ENCODE measurements at regions not wholly inside any gene's neighbourhood (a gene's known extent, or its start where the extent isn't known, plus 50 kb on each side); places are given as distances from the start of the nearest gene placed in this dataset.

GRCh38 chr3:87175732-87176131, 51.4 kb upstream of the CHMP2B start:
- no peak for DNase-seq
- TF ChIP-seq CTCF (IDR thresholded peaks at IDR 0.05): no peak
- no peak for TF ChIP-seq POLR2AphosphoS5 (IDR thresholded peaks at IDR 0.05)
- H3K4me1 ChIP-seq: no peaks in the 10 kb centered on the region
- no peak overlapping the region for H3K4me3 ChIP-seq
- no peak overlapping the region for H3K27ac ChIP-seq
- no peaks in the 10 kb centered on the region for H3K36me3 ChIP-seq
- H3K9me3 ChIP-seq: no peaks in the 10 kb centered on the region
- intact Hi-C loops (cut with DNase I): no loop called here
- 73 to 87% methylated on average over 2 of the region's 2 CpGs for WGBS, 2 donors
- no peaks in the 10 kb centered on the region for H3K27me3 ChIP-seq

GRCh38 chr3:87173776-87174175, 53.3 kb upstream of the CHMP2B start:
- Histone ChIP-seq H3K4me3 (no peak overlapping the region), H3K9me3 (no peaks in the 10 kb centered on the region), H3K27ac (no peak overlapping the region), H3K27me3 (no peaks in the 10 kb centered on the region), H3K4me1 (no peaks in the 10 kb centered on the region), H3K36me3 (no peaks in the 10 kb centered on the region)
- WGBS, 2 donors: 76 to 79% methylated on average over 2 of the region's 2 CpGs
- DNase-seq: no peak
- intact Hi-C loops (cut with DNase I): no loop called here
- no peak for TF ChIP-seq POLR2AphosphoS5 (IDR thresholded peaks at IDR 0.05)
- no peak for TF ChIP-seq CTCF (IDR thresholded peaks at IDR 0.05)
- no peak for TF ChIP-seq EP300 (IDR thresholded peaks at IDR 0.05)
- TF ChIP-seq POLR2A (IDR thresholded peaks at IDR 0.05): no peak

GRCh38 chr3:87173071-87173470, 54.0 kb upstream of the CHMP2B start:
- H3K27ac ChIP-seq: no peak overlapping the region
- no peaks in the 10 kb centered on the region for H3K4me1 ChIP-seq
- WGBS, 2 donors: 87% methylated on average over 3 of the region's 3 CpGs
- H3K9me3 ChIP-seq: no peaks in the 10 kb centered on the region
- no peak for DNase-seq
- H3K4me3 ChIP-seq: no peak overlapping the region
- no peak for TF ChIP-seq POLR2AphosphoS5 (IDR thresholded peaks at IDR 0.05)
- TF ChIP-seq CTCF (IDR thresholded peaks at IDR 0.05): no peak
- TF ChIP-seq EP300 (IDR thresholded peaks at IDR 0.05): no peak
- TF ChIP-seq POLR2A (IDR thresholded peaks at IDR 0.05): no peak
- H3K36me3 ChIP-seq: no peaks in the 10 kb centered on the region
- no peaks in the 10 kb centered on the region for H3K27me3 ChIP-seq
- intact Hi-C loops (cut with DNase I): no loop called here

- peaks cover 0 to 3% (median 0%) of the 10 kb centered on the region in 4 donors for H3K4me1 ChIP-seq
- H3K36me3 ChIP-seq: no peaks in the 10 kb centered on the region
- H3K4me3 ChIP-seq: peak overlapping the region in 3 of 4 donors; percentile 10 to 43 (median 36)
- H3K27me3 ChIP-seq: no peaks in the 10 kb centered on the region
- TF ChIP-seq CTCF (IDR thresholded peaks at IDR 0.05) (peak in 3 of 4 experiments; percentile 37 to 70 (median 40)), POLR2A (IDR thresholded peaks at IDR 0.05) (no peak)
- no peak for DNase-seq
- H3K27ac ChIP-seq: no peak overlapping the region
- WGBS, 2 donors: 34 to 46% methylated on average over 11 of the region's 11 CpGs
- H3K9me3 ChIP-seq: no peaks in the 10 kb centered on the region
- intact Hi-C loops (cut with DNase I): loop anchor here (2.0 to 5.0 kb wide), 2 partner anchors 81 to 389 kb away; no protein-coding TSS in a partner anchor
Measured at GRCh38 chr3:87167628-87168456, 59.3 kb upstream of the CHMP2B start.

GRCh38 chr3:87164245-87164644, 62.9 kb upstream of the CHMP2B start:
- WGBS, 2 donors: 94 to 97% methylated on average over 3 of the region's 3 CpGs
- H3K4me3 ChIP-seq: no peak overlapping the region
- H3K4me1 ChIP-seq: peaks cover 0 to 3% (median 0%) of the 10 kb centered on the region in 4 donors
- H3K27ac ChIP-seq: no peak overlapping the region
- intact Hi-C loops (cut with DNase I): no loop called here
- no peak for DNase-seq
- no peaks in the 10 kb centered on the region for H3K27me3 ChIP-seq
- TF ChIP-seq POLR2A (IDR thresholded peaks at IDR 0.05): no peak
- TF ChIP-seq EP300 (IDR thresholded peaks at IDR 0.05): no peak
- TF ChIP-seq CTCF (IDR thresholded peaks at IDR 0.05): no peak
- TF ChIP-seq POLR2AphosphoS5 (IDR thresholded peaks at IDR 0.05): no peak
- H3K36me3 ChIP-seq: no peaks in the 10 kb centered on the region
- no peaks in the 10 kb centered on the region for H3K9me3 ChIP-seq
